PC-3 (cell line): ENCODE measurements at regions not wholly inside any gene's neighbourhood (a gene's known extent, or its start where the extent isn't known, plus 50 kb on each side); places are given as distances from the start of the nearest gene placed in this dataset.

ENCODE experiments used
- EZH2 ChIP-seq: fragments of 300-600 bp; sonication (generic); IDR thresholded peaks from one replicate; pipeline ENCODE4 v1.6.1; 2017; ENCODE audit warnings: antibody characterized with exemption, mild to moderate bottlenecking, low read length; ENCODE audit not compliant: unreplicated experiment
- TF ChIP-seq, protein P1 (sequence below): fragments of 300-600 bp; sonication (generic); conservative IDR thresholded peaks from 2 replicates; pipeline ENCODE4 v1.5.1; 2017; ENCODE audit warnings: antibody characterized with exemption, low read depth, mild to moderate bottlenecking, low read length

DNA sequence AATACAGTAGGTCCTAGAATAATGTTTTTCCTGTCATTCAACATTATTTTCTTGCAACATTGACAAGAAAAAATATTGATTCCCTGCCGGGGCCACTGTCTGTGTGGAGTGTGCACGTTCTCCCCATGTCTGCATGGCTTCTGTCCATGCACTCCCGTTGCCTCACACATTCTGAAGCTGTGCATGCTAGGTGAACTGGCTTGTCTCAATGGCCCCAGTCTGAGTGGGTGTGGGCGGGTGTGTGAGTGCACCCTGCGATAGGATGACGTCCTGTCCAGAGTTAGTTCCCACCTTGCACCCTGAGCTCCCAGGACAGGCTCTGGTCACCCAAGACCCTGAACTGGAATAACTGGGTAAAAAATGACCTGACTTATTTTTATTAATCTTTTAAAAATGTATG lies 186.1 kb downstream of the CAND1 start:
- TF ChIP-seq, protein P1, sequence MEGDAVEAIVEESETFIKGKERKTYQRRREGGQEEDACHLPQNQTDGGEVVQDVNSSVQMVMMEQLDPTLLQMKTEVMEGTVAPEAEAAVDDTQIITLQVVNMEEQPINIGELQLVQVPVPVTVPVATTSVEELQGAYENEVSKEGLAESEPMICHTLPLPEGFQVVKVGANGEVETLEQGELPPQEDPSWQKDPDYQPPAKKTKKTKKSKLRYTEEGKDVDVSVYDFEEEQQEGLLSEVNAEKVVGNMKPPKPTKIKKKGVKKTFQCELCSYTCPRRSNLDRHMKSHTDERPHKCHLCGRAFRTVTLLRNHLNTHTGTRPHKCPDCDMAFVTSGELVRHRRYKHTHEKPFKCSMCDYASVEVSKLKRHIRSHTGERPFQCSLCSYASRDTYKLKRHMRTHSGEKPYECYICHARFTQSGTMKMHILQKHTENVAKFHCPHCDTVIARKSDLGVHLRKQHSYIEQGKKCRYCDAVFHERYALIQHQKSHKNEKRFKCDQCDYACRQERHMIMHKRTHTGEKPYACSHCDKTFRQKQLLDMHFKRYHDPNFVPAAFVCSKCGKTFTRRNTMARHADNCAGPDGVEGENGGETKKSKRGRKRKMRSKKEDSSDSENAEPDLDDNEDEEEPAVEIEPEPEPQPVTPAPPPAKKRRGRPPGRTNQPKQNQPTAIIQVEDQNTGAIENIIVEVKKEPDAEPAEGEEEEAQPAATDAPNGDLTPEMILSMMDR = no peak
- no peak for TF ChIP-seq EZH2
